Umbilical cord (tissue), 1 donor: ENCODE measurements at regions not wholly inside any gene's neighbourhood (a gene's known extent, or its start where the extent isn't known, plus 50 kb on each side); places are given as distances from the start of the nearest gene placed in this dataset.
A peak's percentile ranks its signal among the peaks of the same experiment; 100 is the strongest.

ENCODE experiments used
- DNase-seq: peaks from one replicate; pipeline ENCODE4 v3.0.0-alpha.2; 2015; ENCODE audit warnings: low spot score

GRCh38 chr18:66749030-66749429 lies 145.1 kb upstream of the CDH19 start:
- no peak for DNase-seq

GRCh38 chr18:66742832-66743231 lies 138.9 kb upstream of the CDH19 start:
- DNase-seq, result no peak

GRCh38 chr18:66735933-66736332 lies 132.0 kb upstream of the CDH19 start:
- DNase-seq, result no peak

GRCh38 chr18:66734451-66734850 lies 130.6 kb upstream of the CDH19 start:
- no peak for DNase-seq

GRCh38 chr18:66731890-66732289 lies 128.0 kb upstream of the CDH19 start:
- no peak for DNase-seq

GRCh38 chr18:66729442-66730239 lies 125.8 kb upstream of the CDH19 start:
- DNase-seq, result no peak

GRCh38 chr18:66728951-66729350 lies 125.1 kb upstream of the CDH19 start:
- DNase-seq, result no peak

GRCh38 chr18:66727991-66728390 lies 124.1 kb upstream of the CDH19 start:
- no peak for DNase-seq

- no peak for DNase-seq
Observed at GRCh38 chr18:66724664-66725356, 120.9 kb upstream of the CDH19 start.

- DNase-seq, result no peak
Observed at GRCh38 chr18:66722671-66723070, 118.8 kb upstream of the CDH19 start.

GRCh38 chr18:66708646-66709045 lies 104.8 kb upstream of the CDH19 start:
- no peak for DNase-seq

GRCh38 chr18:66707473-66707872 lies 103.6 kb upstream of the CDH19 start:
- DNase-seq, result no peak

GRCh38 chr18:66695281-66695680 lies 91.4 kb upstream of the CDH19 start:
- no peak for DNase-seq

- no peak for DNase-seq
Observed at GRCh38 chr18:66694852-66695251, 91.0 kb upstream of the CDH19 start.

- no peak for DNase-seq
Observed at GRCh38 chr18:66687635-66688034, 83.7 kb upstream of the CDH19 start.

- peak; percentile 34 for DNase-seq
Observed at GRCh38 chr18:66682855-66683322, 79.0 kb upstream of the CDH19 start.

GRCh38 chr18:66676699-66677098 lies 72.8 kb upstream of the CDH19 start:
- DNase-seq, result no peak

- DNase-seq, result no peak
Observed at GRCh38 chr18:66674286-66674685, 70.4 kb upstream of the CDH19 start.

- DNase-seq, result no peak
Observed at GRCh38 chr18:66668706-66669105, 64.8 kb upstream of the CDH19 start.

- DNase-seq, result no peak
Observed at GRCh38 chr18:66662632-66663031, 58.7 kb upstream of the CDH19 start.

- no peak for DNase-seq
Observed at GRCh38 chr18:66655407-66655806, 51.5 kb upstream of the CDH19 start.
